ENCODE measurements at regions not wholly inside any gene's neighbourhood (a gene's known extent, or its start where the extent isn't known, plus 50 kb on each side); places are given as distances from the start of the nearest gene placed in this dataset.
"Not testable (repeated sequence)": the region's sequence is repeated elsewhere in the genome, so short reads cannot be mapped to it uniquely, and the experiment has no call there.

DNA sequence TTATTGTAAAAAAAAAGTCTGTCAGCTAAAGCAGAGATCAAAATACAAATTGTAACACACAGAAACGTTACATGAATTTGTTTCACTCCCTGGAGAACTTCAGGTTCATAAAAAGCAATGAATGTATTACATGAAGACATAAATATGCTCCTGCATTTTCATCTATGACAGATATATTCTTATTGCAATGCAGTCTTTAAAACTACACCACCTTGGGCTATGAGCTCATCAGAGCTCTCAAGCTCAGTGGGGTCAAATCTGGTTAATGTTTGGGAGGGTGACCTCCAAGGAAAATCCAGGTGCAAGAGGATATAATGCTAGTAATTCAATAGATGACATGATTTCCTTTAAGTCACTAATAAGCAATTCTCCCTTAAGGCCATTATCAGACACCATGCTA lies 606.8 kb downstream of the EPHA3 start:
- H3K27me3 ChIP-seq (ENCODE audit: control insufficient read depth, insufficient read depth, low read length): no peaks in the 10 kb centered on the region
- CTCF ChIA-PET: no interaction called here
- DNase-seq (ENCODE audit: low read depth, low spot score): no peak

DNA sequence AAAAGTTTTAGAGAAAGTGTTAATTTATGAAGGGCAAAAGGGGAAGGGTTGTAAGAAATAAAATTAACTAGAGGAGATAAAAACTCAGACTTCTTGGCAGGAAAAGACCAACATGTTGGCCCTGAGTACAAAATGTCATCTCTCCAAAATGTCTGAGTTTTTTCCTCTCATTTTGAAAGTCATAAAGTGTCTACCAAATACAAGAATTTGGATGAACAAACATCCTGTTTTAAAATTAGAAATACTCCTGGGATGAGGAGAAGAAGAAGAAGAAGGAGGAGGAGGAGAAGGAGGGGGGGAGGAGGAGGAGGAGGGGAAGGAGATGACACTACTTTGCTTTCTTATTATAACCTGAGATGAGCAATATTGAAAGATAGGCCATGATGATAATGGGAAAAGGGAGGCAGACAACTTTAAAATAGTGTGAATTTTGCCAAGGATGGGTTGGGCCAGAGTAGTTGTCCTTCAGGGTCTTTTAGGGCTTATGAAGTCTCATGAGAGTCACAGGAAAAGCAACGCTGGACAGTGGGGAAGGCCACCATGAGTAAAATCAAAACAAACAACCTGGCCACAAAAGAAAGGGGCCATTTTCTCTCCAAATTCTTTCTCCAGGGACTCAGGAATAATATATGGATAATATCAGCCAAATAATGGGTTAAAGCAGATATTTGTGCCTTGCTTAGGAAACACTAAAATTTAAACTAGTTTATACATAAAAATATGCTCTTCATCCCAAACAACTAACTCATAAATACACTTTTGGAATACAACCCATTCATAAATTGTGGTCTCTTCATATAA lies 632.9 kb downstream of the EPHA3 start:
- no peak overlapping the region for H3K27ac ChIP-seq (ENCODE audit: low read depth, low read length)
- no peak for DNase-seq (ENCODE audit: low read depth, low spot score)
- ChIA-PET CTCF (no interaction called here), POLR2A (no interaction called here)
- no peak overlapping the region for H3K4me3 ChIP-seq (ENCODE audit: low read depth, low read length)
- H3K9me3 ChIP-seq (ENCODE audit: control insufficient read depth, insufficient read depth, low read length): no peaks in the 10 kb centered on the region
- H3K27me3 ChIP-seq (ENCODE audit: control insufficient read depth, insufficient read depth, low read length): no peaks in the 10 kb centered on the region
- TF ChIP-seq, protein P1, sequence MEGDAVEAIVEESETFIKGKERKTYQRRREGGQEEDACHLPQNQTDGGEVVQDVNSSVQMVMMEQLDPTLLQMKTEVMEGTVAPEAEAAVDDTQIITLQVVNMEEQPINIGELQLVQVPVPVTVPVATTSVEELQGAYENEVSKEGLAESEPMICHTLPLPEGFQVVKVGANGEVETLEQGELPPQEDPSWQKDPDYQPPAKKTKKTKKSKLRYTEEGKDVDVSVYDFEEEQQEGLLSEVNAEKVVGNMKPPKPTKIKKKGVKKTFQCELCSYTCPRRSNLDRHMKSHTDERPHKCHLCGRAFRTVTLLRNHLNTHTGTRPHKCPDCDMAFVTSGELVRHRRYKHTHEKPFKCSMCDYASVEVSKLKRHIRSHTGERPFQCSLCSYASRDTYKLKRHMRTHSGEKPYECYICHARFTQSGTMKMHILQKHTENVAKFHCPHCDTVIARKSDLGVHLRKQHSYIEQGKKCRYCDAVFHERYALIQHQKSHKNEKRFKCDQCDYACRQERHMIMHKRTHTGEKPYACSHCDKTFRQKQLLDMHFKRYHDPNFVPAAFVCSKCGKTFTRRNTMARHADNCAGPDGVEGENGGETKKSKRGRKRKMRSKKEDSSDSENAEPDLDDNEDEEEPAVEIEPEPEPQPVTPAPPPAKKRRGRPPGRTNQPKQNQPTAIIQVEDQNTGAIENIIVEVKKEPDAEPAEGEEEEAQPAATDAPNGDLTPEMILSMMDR (IDR thresholded peaks at IDR 0.05; ENCODE audit: low read depth, low read length): no peak

More for the DNA sequence above, 606.8 kb downstream of the EPHA3 start:
- Histone ChIP-seq H3K27ac (ENCODE audit: low read depth, low read length) (no peak overlapping the region), H3K9me3 (ENCODE audit: control insufficient read depth, insufficient read depth, low read length) (no peaks in the 10 kb centered on the region), H3K4me3 (ENCODE audit: low read depth, low read length) (no peak overlapping the region)
- TF ChIP-seq, protein P1 (IDR thresholded peaks at IDR 0.05; ENCODE audit: low read depth, low read length): no peak
- POLR2A ChIA-PET: no interaction called here

DNA sequence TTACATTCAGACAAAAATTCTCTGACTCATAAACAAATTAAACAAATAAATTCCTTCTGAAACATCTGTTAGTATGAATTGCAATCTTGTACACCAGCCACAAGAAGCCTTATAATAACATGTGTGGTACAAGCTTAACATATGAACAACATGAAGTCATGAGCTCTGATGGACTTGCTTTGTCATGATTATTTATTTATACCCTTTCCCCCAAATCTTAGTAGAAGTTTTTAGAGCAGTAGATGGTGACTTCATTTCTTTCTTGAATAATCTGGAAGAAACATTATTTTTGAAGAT lies 633.4 kb downstream of the EPHA3 start:
- ChIA-PET CTCF (no interaction called here), POLR2A (no interaction called here)
- no peak overlapping the region for H3K4me3 ChIP-seq (ENCODE audit: low read depth, low read length)
- no peaks in the 10 kb centered on the region for H3K9me3 ChIP-seq (ENCODE audit: control insufficient read depth, insufficient read depth, low read length)
- TF ChIP-seq, protein P1 (IDR thresholded peaks at IDR 0.05; ENCODE audit: low read depth, low read length): no peak
- no peaks in the 10 kb centered on the region for H3K27me3 ChIP-seq (ENCODE audit: control insufficient read depth, insufficient read depth, low read length)
- peak; percentile 6 for DNase-seq (ENCODE audit: low read depth, low spot score)
- no peak overlapping the region for H3K27ac ChIP-seq (ENCODE audit: low read depth, low read length)

DNA sequence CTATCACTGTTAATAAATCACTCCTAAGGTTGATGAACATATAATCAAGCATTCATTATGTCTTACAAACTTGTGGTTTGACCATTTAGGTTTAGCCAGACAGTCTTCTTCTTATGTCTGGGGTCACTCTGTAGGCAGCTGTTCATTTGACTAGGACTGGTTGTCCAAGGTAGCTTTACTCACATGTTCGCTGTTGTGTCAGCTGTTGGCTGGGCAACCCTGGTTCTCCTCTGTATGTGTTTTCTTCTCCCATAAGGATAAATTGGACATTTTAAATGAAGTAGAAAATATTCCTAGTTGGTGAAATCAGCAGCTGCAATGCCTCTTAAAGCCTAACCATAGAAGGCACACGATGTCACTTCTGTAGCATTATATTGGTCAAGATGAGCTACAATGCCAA lies 635.1 kb downstream of the EPHA3 start:
- no peak overlapping the region for H3K27ac ChIP-seq (ENCODE audit: low read depth, low read length)
- TF ChIP-seq, protein P1 (IDR thresholded peaks at IDR 0.05; ENCODE audit: low read depth, low read length): no peak
- ChIA-PET CTCF (no interaction called here), POLR2A (no interaction called here)
- peaks cover under 1% of the 10 kb centered on the region; the same call in 1 of the 2 replicates for H3K9me3 ChIP-seq (ENCODE audit: control insufficient read depth, insufficient read depth, low read length)
- H3K27me3 ChIP-seq (ENCODE audit: control insufficient read depth, insufficient read depth, low read length): no peaks in the 10 kb centered on the region
- DNase-seq (ENCODE audit: low read depth, low spot score): no peak
- no peak overlapping the region for H3K4me3 ChIP-seq (ENCODE audit: low read depth, low read length)

DNA sequence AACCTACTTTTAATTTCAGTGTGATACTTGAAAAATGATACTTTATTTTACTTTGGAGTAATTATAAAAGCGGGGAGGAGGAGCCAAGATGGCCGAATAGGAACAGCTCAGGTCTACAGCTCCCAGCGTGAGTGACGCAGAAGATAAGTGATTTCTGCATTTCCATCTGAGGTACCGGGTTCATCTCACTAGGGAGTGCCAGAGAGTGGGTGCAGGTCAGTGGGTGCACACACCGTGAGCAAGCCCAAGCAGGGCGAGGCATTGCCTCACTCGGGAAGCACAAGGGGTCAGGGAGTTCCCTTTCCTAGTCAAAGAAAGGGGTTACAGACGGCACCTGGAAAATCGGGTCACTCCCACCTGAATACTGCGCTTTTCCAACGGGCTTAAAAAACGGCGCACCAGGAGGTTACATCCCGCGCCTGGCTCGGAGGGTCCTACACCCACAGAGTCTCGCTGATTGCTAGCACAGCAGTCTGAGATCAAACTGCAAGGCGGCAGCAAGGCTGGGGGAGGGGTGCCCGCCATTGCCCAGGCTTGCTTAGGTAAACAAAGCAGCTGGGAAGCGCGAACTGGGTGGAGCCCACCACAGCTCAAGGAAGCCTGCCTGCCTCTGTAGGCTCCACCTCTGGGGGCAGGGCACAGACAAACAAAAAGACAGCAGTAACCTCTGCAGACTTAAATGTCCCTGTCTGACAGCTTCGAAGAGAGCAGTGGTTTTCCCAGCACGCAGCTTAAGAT lies 640.3 kb downstream of the EPHA3 start:
- H3K27me3 ChIP-seq (ENCODE audit: control insufficient read depth, insufficient read depth, low read length); H3K4me3 ChIP-seq (ENCODE audit: low read depth, low read length); H3K9me3 ChIP-seq (ENCODE audit: control insufficient read depth, insufficient read depth, low read length); POLR2A ChIA-PET; H3K27ac ChIP-seq (ENCODE audit: low read depth, low read length); CTCF ChIA-PET; DNase-seq (ENCODE audit: low read depth, low spot score): not testable (repeated sequence)
